CD14-positive monocyte (primary cell): ENCODE measurements at regions not wholly inside any gene's neighbourhood (a gene's known extent, or its start where the extent isn't known, plus 50 kb on each side); places are given as distances from the start of the nearest gene placed in this dataset.

Experiments used
- DNase-seq, 3 donors: peaks; one replicate each; pipeline ENCODE4 v3.0.0-alpha.2; 2011 to 2022
- H2AFZ ChIP-seq: 2 replicates; pipeline ENCODE4 v1.6.0; 2012; ENCODE audit warnings: mild to moderate bottlenecking, low read depth, low read length, inconsistent platforms; ENCODE audit not compliant: insufficient read depth, poor library complexity, severe bottlenecking
- H3K27ac ChIP-seq, 2 donors: 1 replicate in 1 of 2; 2 replicates in 1 of 2; pipeline ENCODE4 v1.5.1; 2012 to 2013; ENCODE audit warnings: low read length in 2 of 2, control low read depth in 1 of 2, inconsistent platforms in 1 of 2, low read depth in 1 of 2, mild to moderate bottlenecking in 1 of 2
- H3K27me3 ChIP-seq, 2 donors: one replicate each; pipeline versions ENCODE4 v1.6.0 to v1.6.1; 2011 to 2013; ENCODE audit warnings: low read length in 2 of 2; ENCODE audit not compliant: control insufficient read depth in 2 of 2, insufficient read depth in 2 of 2
- H3K36me3 ChIP-seq, 2 donors: replicated peaks in 1 of 2; 1 replicate in 1 of 2; 2 replicates in 1 of 2; pipeline versions ENCODE4 v1.5.1 to v1.6.1; 2012 to 2013; ENCODE audit warnings: low read length in 2 of 2, control low read depth in 1 of 2, inconsistent platforms in 1 of 2, mild to moderate bottlenecking in 1 of 2; ENCODE audit not compliant: insufficient read depth in 2 of 2, control insufficient read depth in 1 of 2
- H3K4me1 ChIP-seq, 2 donors: 1 replicate in 1 of 2; 2 replicates in 1 of 2; pipeline versions ENCODE4 v1.5.1 to v1.6.1; 2012 to 2013; ENCODE audit warnings: low read length in 2 of 2, control low read depth in 1 of 2, inconsistent platforms in 1 of 2, mild to moderate bottlenecking in 1 of 2, moderate library complexity in 1 of 2; ENCODE audit not compliant: insufficient read depth in 2 of 2, control insufficient read depth in 1 of 2
- H3K4me2 ChIP-seq: replicated peaks from 2 replicates; pipeline ENCODE3; 2012; ENCODE audit warnings: low read length, moderate library complexity, mild to moderate bottlenecking; ENCODE audit not compliant: poor library complexity, severe bottlenecking; ENCODE audit errors: extremely low read depth
- H3K4me3 ChIP-seq, 3 experiments: fragments of 200-600 bp in 1 of 3; sonication (generic) in 1 of 3; replicated peaks in 1 of 3; 1 replicate in 2 of 3; 2 replicates in 1 of 3; pipeline ENCODE4 v1.5.1; 2011 to 2013; ENCODE audit warnings: low read length in 3 of 3, mild to moderate bottlenecking in 3 of 3, control low read depth in 2 of 3, low read depth in 2 of 3, inconsistent platforms in 1 of 3, moderate library complexity in 1 of 3
- H3K79me2 ChIP-seq: 2 replicates; pipeline ENCODE4 v1.6.0; 2012; ENCODE audit warnings: mild to moderate bottlenecking, control low read depth, inconsistent platforms, low read length, moderate library complexity; ENCODE audit not compliant: insufficient read depth
- H3K9ac ChIP-seq: 2 replicates; pipeline ENCODE4 v1.6.0; 2017; ENCODE audit warnings: low read length, mild to moderate bottlenecking; ENCODE audit not compliant: insufficient read depth, poor library complexity, severe bottlenecking
- H3K9me3 ChIP-seq, 2 donors: replicated peaks in 1 of 2; 1 replicate in 1 of 2; 2 replicates in 1 of 2; pipeline versions ENCODE4 v1.5.1 to v1.6.1; 2012 to 2013; ENCODE audit warnings: low read length in 2 of 2, control low read depth in 1 of 2; ENCODE audit not compliant: control insufficient read depth in 1 of 2, insufficient read depth in 1 of 2
- H4K20me1 ChIP-seq: 2 replicates; pipeline ENCODE4 v1.6.0; 2012; ENCODE audit warnings: mild to moderate bottlenecking, low read length, control low read depth, moderate library complexity; ENCODE audit not compliant: insufficient read depth
- H3K27ac Mint-ChIP-seq, 7 donors: one replicate each; pipeline ENCODE4 v1.8.0; 2020; ENCODE audit warnings: mild to moderate bottlenecking in 7 of 7, mixed read lengths in 7 of 7, moderate library complexity in 6 of 7, inconsistent platforms in 2 of 7
- H3K27me3 Mint-ChIP-seq, 3 donors: one replicate each; pipeline ENCODE4 v1.8.0; 2021 to 2022; ENCODE audit warnings: low read depth in 3 of 3, mild to moderate bottlenecking in 3 of 3, mixed read lengths in 3 of 3, moderate library complexity in 3 of 3, inconsistent platforms in 1 of 3
- H3K36me3 Mint-ChIP-seq, 2 donors: one replicate each; pipeline ENCODE4 v1.8.0; 2020; ENCODE audit warnings: mixed read lengths in 2 of 2, inconsistent platforms in 1 of 2, mild to moderate bottlenecking in 1 of 2
- H3K4me1 Mint-ChIP-seq: one replicate; pipeline ENCODE4 v1.8.0; 2020; ENCODE audit warnings: mild to moderate bottlenecking, mixed read lengths
- H3K4me3 Mint-ChIP-seq, 2 donors: one replicate each; pipeline ENCODE4 v1.8.0; 2020; ENCODE audit warnings: mild to moderate bottlenecking in 2 of 2, mixed read lengths in 2 of 2, moderate library complexity in 1 of 2
- H3K9me3 Mint-ChIP-seq, 7 donors: one replicate each; pipeline ENCODE4 v1.8.0; 2020 to 2022; ENCODE audit warnings: mixed read lengths in 7 of 7, mild to moderate bottlenecking in 6 of 7, moderate library complexity in 6 of 7, inconsistent platforms in 2 of 7
- WGBS: methylation state at CpG from one replicate; pipeline ENCODE4 v1.1.5; 2013; ENCODE audit warnings: missing lambda C conversion rate; ENCODE audit not compliant: insufficient coverage; 5-methylcytosine and 5-hydroxymethylcytosine counted together
- intact Hi-C, 2 donors: fragments of 100-400 bp; cut with micrococcal nuclease; formaldehyde crosslinking; loops; one replicate each; pipeline versions ENCODE4 v1.15.0 to v1.15.1; 2023
- TF ChIP-seq, protein P1 (sequence below): fragments of 200-600 bp; IDR thresholded peaks from one replicate; pipeline ENCODE4 v1.8.0; 2022; ENCODE audit warnings: antibody characterized with exemption, mild to moderate bottlenecking

DNA sequence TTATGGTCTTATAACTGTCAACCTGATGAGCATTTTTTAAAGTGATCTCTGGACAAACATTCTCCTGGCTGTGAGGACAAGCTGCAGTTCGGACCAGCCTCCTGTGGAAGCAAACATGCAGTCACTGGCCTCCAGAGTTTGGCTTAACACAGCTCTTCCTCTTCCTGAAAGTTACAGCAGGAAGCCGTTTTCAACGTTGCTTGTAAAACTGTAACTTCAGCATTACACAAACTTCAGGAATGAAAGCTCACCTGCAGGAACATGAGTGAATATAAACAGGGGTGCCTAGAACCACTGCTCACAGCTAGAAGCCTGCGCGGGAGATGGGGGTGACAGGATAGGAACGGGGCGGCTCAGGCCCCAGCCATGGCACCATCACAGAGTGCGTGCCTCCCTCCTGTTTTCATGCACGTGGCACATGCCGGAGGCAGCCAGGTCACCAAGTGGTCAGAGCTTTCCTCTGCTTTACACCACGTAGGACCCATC lies 292.9 kb upstream of the PITRM1 start:
- TF ChIP-seq, protein P1, sequence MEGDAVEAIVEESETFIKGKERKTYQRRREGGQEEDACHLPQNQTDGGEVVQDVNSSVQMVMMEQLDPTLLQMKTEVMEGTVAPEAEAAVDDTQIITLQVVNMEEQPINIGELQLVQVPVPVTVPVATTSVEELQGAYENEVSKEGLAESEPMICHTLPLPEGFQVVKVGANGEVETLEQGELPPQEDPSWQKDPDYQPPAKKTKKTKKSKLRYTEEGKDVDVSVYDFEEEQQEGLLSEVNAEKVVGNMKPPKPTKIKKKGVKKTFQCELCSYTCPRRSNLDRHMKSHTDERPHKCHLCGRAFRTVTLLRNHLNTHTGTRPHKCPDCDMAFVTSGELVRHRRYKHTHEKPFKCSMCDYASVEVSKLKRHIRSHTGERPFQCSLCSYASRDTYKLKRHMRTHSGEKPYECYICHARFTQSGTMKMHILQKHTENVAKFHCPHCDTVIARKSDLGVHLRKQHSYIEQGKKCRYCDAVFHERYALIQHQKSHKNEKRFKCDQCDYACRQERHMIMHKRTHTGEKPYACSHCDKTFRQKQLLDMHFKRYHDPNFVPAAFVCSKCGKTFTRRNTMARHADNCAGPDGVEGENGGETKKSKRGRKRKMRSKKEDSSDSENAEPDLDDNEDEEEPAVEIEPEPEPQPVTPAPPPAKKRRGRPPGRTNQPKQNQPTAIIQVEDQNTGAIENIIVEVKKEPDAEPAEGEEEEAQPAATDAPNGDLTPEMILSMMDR = no peak
- H4K20me1 ChIP-seq = no peaks in the 10 kb centered on the region
- Mint-ChIP-seq H3K36me3 (peaks cover under 1 to 5% of the 10 kb centered on the region in 2 donors), H3K4me3 (peak overlapping the region in 1 of 2 donors; percentile 63), H3K27ac (peak overlapping the region; percentile 55 to 85 (median 74)), H3K27me3 (peaks cover 0 to 2% (median 0%) of the 10 kb centered on the region in 3 donors), H3K9me3 (no peaks in the 10 kb centered on the region), H3K4me1 (peaks cover 51% of the 10 kb centered on the region)
- H3K27ac ChIP-seq = peak overlapping the region; percentile 37 to 66
- H3K27me3 ChIP-seq = no peaks in the 10 kb centered on the region
- no peaks in the 10 kb centered on the region for H3K9me3 ChIP-seq
- no peaks in the 10 kb centered on the region for H3K36me3 ChIP-seq
- intact Hi-C loops = loop anchor here in 1 of 2 donors (5.0 kb wide), 1 partner anchor 312 kb away; no protein-coding TSS in a partner anchor
- H2AFZ ChIP-seq = peak overlapping the region; percentile 75
- H3K4me2 ChIP-seq = peak overlapping the region; percentile 24
- peaks cover 3% of the 10 kb centered on the region for H3K79me2 ChIP-seq
- peaks cover 50 to 56% of the 10 kb centered on the region in 2 donors for H3K4me1 ChIP-seq
- H3K9ac ChIP-seq = no peak overlapping the region
- H3K4me3 ChIP-seq = peak overlapping the region in 1 of 3 experiments; percentile 30
- peak in 1 of 3 donors; percentile 38 for DNase-seq
- 79% methylated on average over 8 of the region's 11 CpGs for WGBS

DNA sequence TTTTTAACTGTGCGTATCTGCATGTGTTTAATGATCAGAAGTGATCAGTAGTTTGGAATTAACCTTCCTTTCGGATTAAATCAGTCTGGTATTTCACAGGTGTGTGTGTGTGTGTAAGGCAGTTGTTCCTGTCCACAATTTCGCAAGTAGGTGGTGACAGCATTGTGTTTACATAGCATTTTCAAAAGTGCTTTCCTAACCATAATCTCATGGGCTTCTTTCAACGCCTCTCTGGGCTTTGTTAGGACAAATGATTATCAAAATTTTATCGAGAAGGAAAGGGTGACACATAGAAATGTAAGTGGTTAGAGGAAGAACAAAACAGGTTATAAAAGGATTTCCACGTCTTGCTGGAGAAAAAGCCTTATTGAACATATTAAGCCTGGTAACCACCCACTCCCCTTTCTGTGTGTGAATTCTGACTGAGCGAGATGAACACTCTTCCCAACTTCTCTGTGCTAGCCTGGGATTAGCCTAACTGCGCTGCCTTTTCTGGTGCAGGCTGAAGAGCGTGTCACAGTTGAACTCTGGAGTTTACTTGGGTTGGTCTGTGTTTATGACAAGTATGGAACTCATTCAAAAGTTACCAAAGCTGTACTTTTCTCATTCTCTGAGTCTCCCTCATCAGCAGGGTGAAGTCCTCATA lies 292.3 kb upstream of the PITRM1 start:
- Histone ChIP-seq H3K79me2 (no peaks in the 10 kb centered on the region), H3K4me1 (peaks cover 44 to 50% of the 10 kb centered on the region in 2 donors), H3K9ac (no peak overlapping the region), H3K27me3 (no peaks in the 10 kb centered on the region), H2AFZ (peak overlapping the region; percentile 75), H3K9me3 (no peaks in the 10 kb centered on the region), H3K4me2 (no peak overlapping the region), H4K20me1 (no peaks in the 10 kb centered on the region), H3K27ac (peak overlapping the region in 1 of 2 donors; percentile 66), H3K4me3 (no peak overlapping the region), H3K36me3 (no peaks in the 10 kb centered on the region)
- Mint-ChIP-seq H3K27me3 (peaks cover 0 to 2% (median under 1%) of the 10 kb centered on the region in 3 donors), H3K9me3 (peaks cover 0 to under 1% (median 0%) of the 10 kb centered on the region in 7 donors), H3K4me3 (peak overlapping the region in 1 of 2 donors; percentile 63), H3K4me1 (peaks cover 45% of the 10 kb centered on the region), H3K36me3 (no peaks in the 10 kb centered on the region), H3K27ac (peak overlapping the region; percentile 10 to 85 (median 57))
- no peak for DNase-seq
- intact Hi-C loops = loop anchor here in 1 of 2 donors (5.0 kb wide), 1 partner anchor 312 kb away; no protein-coding TSS in a partner anchor
- WGBS = 100% methylated on average over 1 of the region's 9 CpGs
- TF ChIP-seq, protein P1 = no peak
